K562 (cell line): ENCODE measurements at regions not wholly inside any gene's neighbourhood (a gene's known extent, or its start where the extent isn't known, plus 50 kb on each side); places are given as distances from the start of the nearest gene placed in this dataset.

Source experiments
- ETV1 ChIP-seq: fragments of 450-650 bp; conservative IDR thresholded peaks from 2 replicates; pipeline ENCODE4 v1.6.1; 2016; ENCODE audit warnings: missing genetic modification characterization, control low read depth, low read depth, missing compliant biosample characterization
- EZH2 ChIP-seq: IDR thresholded peaks from 2 replicates; pipeline ENCODE4 v1.6.1; 2012; ENCODE audit warnings: low read depth, mild to moderate bottlenecking, inconsistent platforms, low read length, borderline replicate concordance
- FOS ChIP-seq: IDR thresholded peaks from 3 replicates; pipeline ENCODE4 v1.6.1; 2011; ENCODE audit not compliant: insufficient read length; ENCODE audit errors: extremely low read depth
- HCFC1 ChIP-seq: IDR thresholded peaks from 2 replicates; pipeline ENCODE4 v1.6.1; 2012; ENCODE audit warnings: low read depth, low read length, improper control_type of control experiment
- JUN ChIP-seq, 2 experiments: sonication (generic) in 1 of 2; formaldehyde crosslinking in 1 of 2; IDR thresholded peaks; 2 replicates each; pipeline versions ENCODE4 v1.6.1 to v1.8.0; 2012 to 2022; ENCODE audit warnings: borderline replicate concordance in 2 of 2, mild to moderate bottlenecking in 2 of 2, improper control_type of control experiment in 1 of 2, low read depth in 1 of 2, low read length in 1 of 2, missing genetic modification reagents in 1 of 2
- JUND ChIP-seq, 2 experiments: IDR thresholded peaks; 2 replicates in 1 of 2; 3 replicates in 1 of 2; pipeline ENCODE4 v1.6.1; 2011; ENCODE audit warnings: borderline replicate concordance in 2 of 2, low read depth in 2 of 2, low read length in 2 of 2, improper control_type of control experiment in 1 of 2, missing biosample characterization in 1 of 2, missing genetic modification characterization in 1 of 2, missing genetic modification reagents in 1 of 2
- KLF13 ChIP-seq: fragments of 450-650 bp; IDR thresholded peaks from 2 replicates; pipeline ENCODE4 v1.6.1; 2016; ENCODE audit warnings: missing genetic modification characterization, low read depth, mild to moderate bottlenecking, missing compliant biosample characterization, moderate library complexity, borderline replicate concordance
- NFRKB ChIP-seq: fragments of 450-650 bp; IDR thresholded peaks from 2 replicates; pipeline ENCODE4 v1.6.1; 2016; ENCODE audit warnings: low read depth
- TCF3 ChIP-seq: sonication (generic); formaldehyde crosslinking; IDR thresholded peaks from 2 replicates; pipeline ENCODE4 v1.4.0; 2020; ENCODE audit warnings: mild to moderate bottlenecking, missing genetic modification reagents
- ZNF431 ChIP-seq: sonication (generic); formaldehyde crosslinking; IDR thresholded peaks from 2 replicates; pipeline ENCODE4 v1.8.0; 2022; ENCODE audit warnings: mild to moderate bottlenecking, missing genetic modification reagents
- ZNF449 ChIP-seq: fragments of 250-450 bp; sonication (Bioruptor Pico); IDR thresholded peaks from 2 replicates; pipeline ENCODE4 v1.8.0; 2022; ENCODE audit warnings: moderate library complexity, mild to moderate bottlenecking, inconsistent platforms
- ZNF644 ChIP-seq: fragments of 200-800 bp; sonication (Bioruptor generic); IDR thresholded peaks from 2 replicates; pipeline ENCODE4 v1.6.1; 2016; ENCODE audit warnings: low read depth, missing genetic modification characterization, missing compliant biosample characterization

GRCh38 chr16:85185303-85186100, 73.2 kb upstream of the CIBAR2 start:
- TF ChIP-seq ZNF644 (tag) = no peak
- TF ChIP-seq NFRKB = no peak
- no peak for TF ChIP-seq FOS
- no peak for TF ChIP-seq HCFC1
- no peak for TF ChIP-seq JUND (IDR thresholded peaks at IDR 0.05; ENCODE audit: borderline replicate concordance, low read depth, low read length)
- TF ChIP-seq JUND (tag; IDR thresholded peaks at IDR 0.05; ENCODE audit: borderline replicate concordance, low read depth, low read length) = no peak
- TF ChIP-seq JUN (IDR thresholded peaks at IDR 0.05; ENCODE audit: borderline replicate concordance, low read depth, low read length) = no peak
- TF ChIP-seq JUN (CRISPR knock-in tag; IDR thresholded peaks at IDR 0.05; ENCODE audit: borderline replicate concordance) = no peak
- TF ChIP-seq ETV1 (tag) = no peak
- no peak for TF ChIP-seq TCF3
- no peak for TF ChIP-seq ZNF431 (CRISPR knock-in tag)
- TF ChIP-seq EZH2 = no peak
- no peak for TF ChIP-seq KLF13 (tag)
- no peak for TF ChIP-seq ZNF449 (CRISPR knock-in tag)
